Neuronal stem cell (in vitro differentiated cells): ENCODE measurements at regions not wholly inside any gene's neighbourhood (a gene's known extent, or its start where the extent isn't known, plus 50 kb on each side); places are given as distances from the start of the nearest gene placed in this dataset.

Experiments
- DNase-seq: peaks from one replicate; pipeline ENCODE4 v3.0.0-alpha.2; 2013; ENCODE audit warnings: low spot score
- H2AFZ ChIP-seq: one replicate; pipeline ENCODE4 v1.6.1; 2013; ENCODE audit warnings: mild to moderate bottlenecking, low read length, inconsistent platforms
- H2AK5ac ChIP-seq: 2 replicates; pipeline ENCODE4 v1.6.1; 2013; ENCODE audit warnings: low read depth, mild to moderate bottlenecking, inconsistent platforms, low read length, moderate library complexity, mixed read lengths
- H2BK120ac ChIP-seq: 2 replicates; pipeline ENCODE4 v1.6.1; 2013; ENCODE audit warnings: low read depth, mild to moderate bottlenecking, inconsistent platforms, low read length, moderate library complexity, mixed read lengths
- H2BK12ac ChIP-seq: one replicate; pipeline ENCODE4 v1.6.1; 2013; ENCODE audit warnings: low read length, inconsistent platforms
- H2BK15ac ChIP-seq: 2 replicates; pipeline ENCODE4 v1.6.1; 2013; ENCODE audit warnings: mild to moderate bottlenecking, low read length, inconsistent platforms, mixed read lengths
- H2BK5ac ChIP-seq: one replicate; pipeline ENCODE4 v1.6.1; 2013; ENCODE audit warnings: inconsistent platforms, mild to moderate bottlenecking, low read length, moderate library complexity
- H3K14ac ChIP-seq: one replicate; pipeline ENCODE4 v1.6.1; 2013; ENCODE audit warnings: low read length, inconsistent platforms
- H3K18ac ChIP-seq: 2 replicates; pipeline ENCODE4 v1.6.1; 2013; ENCODE audit warnings: low read length, inconsistent platforms
- H3K23ac ChIP-seq: 2 replicates; pipeline ENCODE4 v1.6.1; 2013; ENCODE audit warnings: low read depth, mild to moderate bottlenecking, mixed read lengths, low read length, inconsistent platforms; ENCODE audit not compliant: poor library complexity
- H3K27ac ChIP-seq: replicated peaks from 3 replicates; pipeline ENCODE4 v1.5.1; 2013; ENCODE audit warnings: low read length, inconsistent platforms
- H3K27me3 ChIP-seq, 3 experiments: 2 replicates each; pipeline ENCODE4 v1.6.1; 2013; ENCODE audit warnings: low read length in 3 of 3, mild to moderate bottlenecking in 2 of 3, inconsistent platforms in 1 of 3, low read depth in 1 of 3, mixed read lengths in 1 of 3, moderate library complexity in 1 of 3; ENCODE audit not compliant: control insufficient read depth in 3 of 3, insufficient read depth in 3 of 3
- H3K36me3 ChIP-seq, 2 donors: replicated peaks in 1 of 2; 2 replicates each; pipeline ENCODE4 v1.6.1; 2013; ENCODE audit warnings: low read length in 2 of 2; ENCODE audit not compliant: control insufficient read depth in 2 of 2, insufficient read depth in 2 of 2
- H3K4ac ChIP-seq: 2 replicates; pipeline ENCODE4 v1.6.1; 2013; ENCODE audit warnings: inconsistent platforms, mild to moderate bottlenecking, low read length, moderate library complexity
- H3K4me1 ChIP-seq, 2 donors: 1 replicate in 1 of 2; 2 replicates in 1 of 2; pipeline ENCODE4 v1.6.1; 2013; ENCODE audit warnings: low read length in 2 of 2, low read depth in 1 of 2; ENCODE audit not compliant: control insufficient read depth in 2 of 2, insufficient read depth in 1 of 2
- H3K4me2 ChIP-seq: one replicate; pipeline ENCODE4 v1.6.1; 2013; ENCODE audit warnings: mild to moderate bottlenecking, low read length, inconsistent platforms; ENCODE audit not compliant: insufficient read depth, poor library complexity, severe bottlenecking
- H3K4me3 ChIP-seq, 2 donors: 2 replicates each; pipeline ENCODE4 v1.5.1; 2013; ENCODE audit warnings: low read length in 2 of 2, mild to moderate bottlenecking in 2 of 2, inconsistent platforms in 1 of 2, moderate library complexity in 1 of 2
- H3K79me1 ChIP-seq: one replicate; pipeline ENCODE4 v1.6.1; 2013; ENCODE audit warnings: low read depth, mild to moderate bottlenecking, inconsistent platforms, low read length, moderate library complexity
- H3K9ac ChIP-seq: one replicate; pipeline ENCODE4 v1.6.1; 2013; ENCODE audit warnings: mild to moderate bottlenecking, low read depth, low read length, inconsistent platforms; ENCODE audit not compliant: poor library complexity
- H3K9me3 ChIP-seq, 2 donors: replicated peaks in 1 of 2; 2 replicates each; pipeline versions ENCODE3 to v1.6.1; 2013; ENCODE audit warnings: low read length in 2 of 2, mild to moderate bottlenecking in 2 of 2, inconsistent platforms in 1 of 2, low read depth in 1 of 2, mixed read lengths in 1 of 2, moderate library complexity in 1 of 2; ENCODE audit not compliant: control insufficient read depth in 2 of 2, insufficient read depth in 1 of 2
- H4K8ac ChIP-seq: one replicate; pipeline ENCODE4 v1.6.1; 2013; ENCODE audit warnings: low read depth, mild to moderate bottlenecking, inconsistent platforms, low read length, moderate library complexity
- H4K91ac ChIP-seq: one replicate; pipeline ENCODE4 v1.6.1; 2013; ENCODE audit warnings: low read length, low read depth, mild to moderate bottlenecking, inconsistent platforms; ENCODE audit not compliant: poor library complexity
- WGBS, 2 donors: extraction: QIAGEN DNeasy Blood & Tissue Kit; methylation state at CpG; one replicate each; pipeline ENCODE4 v1.1.7; 2013; ENCODE audit warnings: missing lambda C conversion rate in 2 of 2, mixed read lengths in 1 of 2; ENCODE audit not compliant: insufficient read length in 2 of 2, insufficient replicate concordance in 1 of 2; ENCODE audit errors: extremely low coverage in 2 of 2; 5-methylcytosine and 5-hydroxymethylcytosine counted together

- no peaks in the 10 kb centered on the region for H3K79me1 ChIP-seq
Measured at GRCh38 chr9:135018306-135018915, 69.1 kb upstream of the OLFM1 start.

GRCh38 chr9:135019224-135019623 lies 68.2 kb upstream of the OLFM1 start:
- Histone ChIP-seq H2BK15ac (no peak overlapping the region), H3K9ac (no peak overlapping the region), H2BK120ac (no peak overlapping the region), H3K14ac (no peak overlapping the region), H2BK12ac (no peak overlapping the region), H3K4me2 (no peak overlapping the region), H3K4me1 (peaks cover 0 to 3% of the 10 kb centered on the region in 2 donors), H2AK5ac (no peak overlapping the region), H2AFZ (no peak overlapping the region), H3K36me3 (no peaks in the 10 kb centered on the region), H3K9me3 (no peaks in the 10 kb centered on the region), H3K27me3 (peaks cover 0 to 25% (median 0%) of the 10 kb centered on the region in 3 experiments), H2BK5ac (no peak overlapping the region), H3K27ac (no peak overlapping the region), H3K4ac (no peak overlapping the region), H4K91ac (no peak overlapping the region), H4K8ac (no peak overlapping the region), H3K23ac (no peak overlapping the region), H3K18ac (no peak overlapping the region), H3K4me3 (no peak overlapping the region), H3K79me1 (no peaks in the 10 kb centered on the region)
- DNase-seq, result no peak
- no CpG with 5 or more reads among the region's 5 CpGs for WGBS, 2 donors

More at GRCh38 chr9:135018306-135018915, 69.1 kb upstream of the OLFM1 start:
- Histone ChIP-seq H3K4me1 (peaks cover 0 to 3% of the 10 kb centered on the region in 2 donors), H3K4ac (peak overlapping the region; percentile 2), H2AK5ac (no peak overlapping the region), H2BK15ac (no peak overlapping the region), H2BK12ac (no peak overlapping the region), H3K4me2 (no peak overlapping the region), H2BK120ac (no peak overlapping the region), H3K23ac (peak overlapping the region; percentile 38), H3K27ac (no peak overlapping the region), H3K4me3 (no peak overlapping the region), H2BK5ac (no peak overlapping the region), H3K9ac (no peak overlapping the region), H4K91ac (no peak overlapping the region), H3K14ac (peak overlapping the region; percentile 59), H3K36me3 (no peaks in the 10 kb centered on the region), H3K27me3 (peaks cover 0 to 22% (median 0%) of the 10 kb centered on the region in 3 experiments), H3K9me3 (no peaks in the 10 kb centered on the region), H2AFZ (no peak overlapping the region), H3K18ac (no peak overlapping the region), H4K8ac (no peak overlapping the region)
- WGBS, 2 donors, result no CpG with 5 or more reads among the region's 13 CpGs
- no peak for DNase-seq

DNA sequence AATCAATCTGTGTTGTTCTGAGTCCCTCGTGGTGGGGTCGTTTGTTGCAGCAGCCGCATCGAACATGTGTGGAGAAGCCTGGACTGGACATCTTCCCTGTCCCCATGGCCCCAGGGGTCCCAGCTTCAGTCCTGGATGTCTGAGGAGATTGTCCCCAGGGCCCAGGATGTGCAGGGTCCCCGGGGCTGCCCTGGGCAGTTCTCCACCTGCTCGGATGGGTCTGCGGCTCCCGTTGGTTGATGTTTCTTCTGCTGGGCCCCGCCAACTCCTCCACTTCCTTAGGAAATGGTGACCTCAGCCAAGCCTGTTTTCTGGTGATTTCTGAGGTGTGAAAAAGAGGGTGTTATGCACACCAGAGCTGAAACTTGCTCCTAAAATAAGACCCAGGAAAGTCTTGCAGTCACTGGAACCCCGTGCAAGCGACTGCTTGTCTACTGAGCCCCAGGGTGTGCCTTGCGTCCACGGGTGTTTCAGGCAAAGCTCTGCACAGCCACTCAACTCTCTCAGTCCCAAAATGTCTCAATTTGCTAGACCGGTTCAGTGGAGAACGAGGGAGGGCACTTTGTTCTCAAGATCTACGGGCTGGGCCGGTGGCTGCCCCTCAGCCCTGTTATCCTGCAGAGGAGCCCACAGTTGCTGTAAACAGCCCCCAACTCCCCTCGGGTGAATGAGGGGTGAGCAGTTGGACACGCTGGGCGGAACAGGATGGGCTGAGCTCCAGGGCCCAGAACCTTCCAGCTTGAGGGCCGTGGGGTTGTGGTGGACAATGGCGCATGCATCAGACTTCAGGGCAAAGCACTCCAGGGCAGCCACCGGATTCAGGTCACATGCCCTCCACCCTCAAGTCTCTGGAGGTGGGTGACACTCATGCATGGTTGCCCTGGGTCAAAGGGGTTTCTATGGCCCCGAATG lies 66.7 kb upstream of the OLFM1 start:
- Histone ChIP-seq H3K27ac (no peak overlapping the region), H2BK12ac (no peak overlapping the region), H3K4me3 (no peak overlapping the region), H3K79me1 (no peaks in the 10 kb centered on the region), H3K4me2 (no peak overlapping the region), H2BK5ac (no peak overlapping the region), H3K9me3 (no peaks in the 10 kb centered on the region), H2BK120ac (no peak overlapping the region), H3K9ac (no peak overlapping the region), H3K18ac (no peak overlapping the region), H3K4me1 (peaks cover 0 to 3% of the 10 kb centered on the region in 2 donors), H3K23ac (no peak overlapping the region), H3K27me3 (peaks cover 0 to 10% (median 0%) of the 10 kb centered on the region in 3 experiments), H4K91ac (no peak overlapping the region), H2AK5ac (no peak overlapping the region), H3K36me3 (no peaks in the 10 kb centered on the region), H4K8ac (no peak overlapping the region), H3K4ac (no peak overlapping the region), H2AFZ (no peak overlapping the region), H3K14ac (no peak overlapping the region), H2BK15ac (no peak overlapping the region)
- no CpG with 5 or more reads among the region's 24 CpGs for WGBS, 2 donors
- no peak for DNase-seq

DNA sequence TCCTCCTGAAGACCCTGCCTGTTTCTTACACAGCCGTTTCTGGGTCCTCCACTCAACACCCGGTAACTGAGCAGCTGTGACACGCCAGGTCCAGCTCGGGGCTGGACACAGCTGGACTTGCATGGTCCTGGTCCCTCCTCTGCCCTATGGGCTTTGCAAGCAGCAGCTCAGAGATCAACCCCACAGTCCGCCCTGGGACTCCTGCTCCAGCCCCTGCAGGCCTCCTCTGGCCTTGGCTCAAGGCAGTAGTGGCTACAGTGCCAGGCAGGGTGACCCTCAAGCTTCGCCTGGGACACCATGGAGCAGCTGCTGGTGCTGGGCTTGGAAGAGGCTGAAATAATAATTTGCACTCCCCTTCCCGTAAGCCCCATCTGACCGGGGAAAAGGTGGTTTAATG lies 66.1 kb upstream of the OLFM1 start:
- Histone ChIP-seq H3K9ac (no peak overlapping the region), H3K4ac (no peak overlapping the region), H3K27ac (no peak overlapping the region), H3K9me3 (no peaks in the 10 kb centered on the region), H3K23ac (no peak overlapping the region), H3K4me2 (no peak overlapping the region), H4K91ac (no peak overlapping the region), H2BK120ac (no peak overlapping the region), H3K36me3 (no peaks in the 10 kb centered on the region), H2AK5ac (no peak overlapping the region), H3K18ac (peak overlapping the region; percentile 35), H2BK15ac (peak overlapping the region; percentile 20), H3K4me3 (no peak overlapping the region), H4K8ac (no peak overlapping the region), H2BK12ac (no peak overlapping the region), H3K14ac (no peak overlapping the region), H2BK5ac (no peak overlapping the region), H3K27me3 (peaks cover 0 to 8% (median 0%) of the 10 kb centered on the region in 3 experiments), H3K4me1 (peaks cover 0 to 3% of the 10 kb centered on the region in 2 donors), H3K79me1 (no peaks in the 10 kb centered on the region), H2AFZ (no peak overlapping the region)
- WGBS, 2 donors, result no CpG with 5 or more reads among the region's 8 CpGs
- DNase-seq, result no peak
